ENCODE measurements at regions not wholly inside any gene's neighbourhood (a gene's known extent, or its start where the extent isn't known, plus 50 kb on each side); places are given as distances from the start of the nearest gene placed in this dataset.

- H3K36me3 ChIP-seq (ENCODE audit: control insufficient read depth, insufficient read depth, low read length) = no peaks in the 10 kb centered on the region
- TF ChIP-seq CTCF (IDR thresholded peaks at IDR 0.05; ENCODE audit: insufficient read depth, low read length, poor library complexity, severe bottlenecking) = no peak
- DNase-seq (ENCODE audit: low read depth) = no peak
- H3K4me3 ChIP-seq (ENCODE audit: low read depth, low read length) = no peak overlapping the region
- H3K27me3 ChIP-seq (ENCODE audit: control insufficient read depth, insufficient read depth, low read length) = no peaks in the 10 kb centered on the region
Measured at GRCh38 chr10:89829262-89829886, 128.0 kb downstream of the KIF20B start.

- DNase-seq (ENCODE audit: low read depth) = no peak
- H3K27me3 ChIP-seq (ENCODE audit: control insufficient read depth, insufficient read depth, low read length) = no peaks in the 10 kb centered on the region
- H3K36me3 ChIP-seq (ENCODE audit: control insufficient read depth, insufficient read depth, low read length) = no peaks in the 10 kb centered on the region
- no peak for TF ChIP-seq CTCF (IDR thresholded peaks at IDR 0.05; ENCODE audit: insufficient read depth, low read length, poor library complexity, severe bottlenecking)
- H3K4me3 ChIP-seq (ENCODE audit: low read depth, low read length) = no peak overlapping the region
Measured at GRCh38 chr10:89829887-89830269, 128.5 kb downstream of the KIF20B start.

GRCh38 chr10:89830624-89831023, 129.2 kb downstream of the KIF20B start:
- Histone ChIP-seq H3K36me3 (ENCODE audit: control insufficient read depth, insufficient read depth, low read length) (no peaks in the 10 kb centered on the region), H3K27me3 (ENCODE audit: control insufficient read depth, insufficient read depth, low read length) (no peaks in the 10 kb centered on the region), H3K4me3 (ENCODE audit: low read depth, low read length) (no peak overlapping the region)
- no peak for DNase-seq (ENCODE audit: low read depth)
- TF ChIP-seq CTCF (IDR thresholded peaks at IDR 0.05; ENCODE audit: insufficient read depth, low read length, poor library complexity, severe bottlenecking) = no peak

GRCh38 chr10:89836840-89837164, 135.4 kb downstream of the KIF20B start:
- Histone ChIP-seq H3K36me3 (ENCODE audit: control insufficient read depth, insufficient read depth, low read length) (peaks cover 1% of the 10 kb centered on the region), H3K4me3 (ENCODE audit: low read depth, low read length) (peak overlapping the region; percentile 40), H3K27me3 (ENCODE audit: control insufficient read depth, insufficient read depth, low read length) (no peaks in the 10 kb centered on the region)
- no peak for TF ChIP-seq CTCF (IDR thresholded peaks at IDR 0.05; ENCODE audit: insufficient read depth, low read length, poor library complexity, severe bottlenecking)
- no peak for DNase-seq (ENCODE audit: low read depth)

- Histone ChIP-seq H3K4me3 (ENCODE audit: low read depth, low read length) (peak overlapping the region; percentile 40), H3K27me3 (ENCODE audit: control insufficient read depth, insufficient read depth, low read length) (no peaks in the 10 kb centered on the region), H3K36me3 (ENCODE audit: control insufficient read depth, insufficient read depth, low read length) (peaks cover 1% of the 10 kb centered on the region)
- no peak for TF ChIP-seq CTCF (IDR thresholded peaks at IDR 0.05; ENCODE audit: insufficient read depth, low read length, poor library complexity, severe bottlenecking)
- no peak for DNase-seq (ENCODE audit: low read depth)
Measured at GRCh38 chr10:89837165-89838043, 136.0 kb downstream of the KIF20B start.

All from kidney epithelial cell (primary cell).